Astrocyte of the spinal cord (primary cell): ENCODE measurements at regions not wholly inside any gene's neighbourhood (a gene's known extent, or its start where the extent isn't known, plus 50 kb on each side); places are given as distances from the start of the nearest gene placed in this dataset.
A peak's percentile ranks its signal among the peaks of the same experiment; 100 is the strongest.

ENCODE experiments used
- DNase-seq: peaks from one replicate; pipeline ENCODE4 v3.0.0; 2011; ENCODE audit warnings: low read depth, low spot score
- H3K4me3 ChIP-seq: 2 replicates; pipeline ENCODE4 v1.5.1; 2011; ENCODE audit warnings: low read depth, mild to moderate bottlenecking, low read length, moderate library complexity
- CTCF ChIP-seq: IDR thresholded peaks from 2 replicates; pipeline ENCODE4 v1.5.1; 2012; ENCODE audit warnings: low read depth, mild to moderate bottlenecking, low read length, inconsistent platforms
- in situ Hi-C: cut with HindIII; loops from 2 replicates; pipeline ENCODE4 v1.10.0; 2017; ENCODE audit warnings: low sequenced_read_pairs

DNA sequence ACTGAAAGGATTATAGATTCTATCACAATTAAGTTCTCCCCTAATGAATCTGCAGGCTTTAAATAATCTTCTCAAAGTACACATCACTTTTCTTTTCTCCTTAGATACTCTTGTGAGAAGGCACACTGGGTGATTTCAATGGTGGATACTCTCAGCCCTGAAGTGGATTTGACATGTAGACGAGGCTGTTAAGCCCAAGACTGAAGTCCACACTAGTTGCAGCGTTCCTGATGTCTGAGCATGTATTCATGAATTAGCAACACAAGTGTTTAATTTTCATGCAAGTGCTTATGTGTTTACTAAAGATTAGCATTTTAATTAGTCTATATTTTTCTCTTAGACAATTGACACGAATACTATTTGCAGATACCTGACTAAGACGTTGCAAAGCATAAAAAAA is 218.9 kb downstream of the TMEM161B start:
- no peak overlapping the region for H3K4me3 ChIP-seq
- in situ Hi-C loops, result no loop called here
- no peak for DNase-seq
- no peak for TF ChIP-seq CTCF

- no peak for DNase-seq
- no peak overlapping the region for H3K4me3 ChIP-seq
- in situ Hi-C loops, result no loop called here
- no peak for TF ChIP-seq CTCF
Observed at GRCh38 chr5:88049156-88049555, 219.5 kb downstream of the TMEM161B start.

- DNase-seq, result peak; percentile 22
Observed at GRCh38 chr5:88045931-88046461, 222.6 kb downstream of the TMEM161B start.

GRCh38 chr5:88045165-88045564 is 223.5 kb downstream of the TMEM161B start:
- TF ChIP-seq CTCF, result no peak
- DNase-seq, result no peak
- in situ Hi-C loops, result no loop called here
- H3K4me3 ChIP-seq, result no peak overlapping the region

More at GRCh38 chr5:88045931-88046461, 222.6 kb downstream of the TMEM161B start:
- TF ChIP-seq CTCF, result no peak
- in situ Hi-C loops, result no loop called here
- H3K4me3 ChIP-seq, result no peak overlapping the region

GRCh38 chr5:88034520-88034919 is 234.1 kb downstream of the TMEM161B start:
- in situ Hi-C loops, result no loop called here
- no peak for DNase-seq
- no peak for TF ChIP-seq CTCF
- no peak overlapping the region for H3K4me3 ChIP-seq

GRCh38 chr5:88033191-88033590 is 235.5 kb downstream of the TMEM161B start:
- in situ Hi-C loops, result no loop called here
- DNase-seq, result no peak
- H3K4me3 ChIP-seq, result no peak overlapping the region
- no peak for TF ChIP-seq CTCF

- DNase-seq, result no peak
- TF ChIP-seq CTCF, result no peak
- H3K4me3 ChIP-seq, result no peak overlapping the region
- in situ Hi-C loops, result no loop called here
Observed at GRCh38 chr5:88029011-88029410, 239.6 kb downstream of the TMEM161B start.
